Trophoblast cell (in vitro differentiated cells and primary cell): ENCODE measurements at regions not wholly inside any gene's neighbourhood (a gene's known extent, or its start where the extent isn't known, plus 50 kb on each side); places are given as distances from the start of the nearest gene placed in this dataset.

ENCODE experiments used
- DNase-seq, 2 donors: peaks; one replicate each; pipeline ENCODE4 v3.0.0-alpha.2; 2016
- H2AFZ ChIP-seq: 2 replicates; pipeline ENCODE4 v1.6.1; 2013; ENCODE audit warnings: low read length, moderate library complexity, mild to moderate bottlenecking; ENCODE audit not compliant: insufficient read depth, poor library complexity
- H2AK5ac ChIP-seq: 2 replicates; pipeline ENCODE4 v1.6.1; 2013; ENCODE audit warnings: mild to moderate bottlenecking, low read length
- H2BK120ac ChIP-seq: 2 replicates; pipeline ENCODE4 v1.6.1; 2013; ENCODE audit warnings: low read length, mild to moderate bottlenecking, moderate library complexity; ENCODE audit not compliant: insufficient read depth, poor library complexity
- H2BK12ac ChIP-seq: 2 replicates; pipeline ENCODE4 v1.6.1; 2013; ENCODE audit warnings: mild to moderate bottlenecking, low read length, moderate library complexity
- H2BK5ac ChIP-seq: 2 replicates; pipeline ENCODE4 v1.6.1; 2013; ENCODE audit warnings: low read length, low read depth, moderate library complexity, mild to moderate bottlenecking; ENCODE audit not compliant: poor library complexity
- H3K14ac ChIP-seq: 2 replicates; pipeline ENCODE4 v1.6.1; 2013; ENCODE audit warnings: mild to moderate bottlenecking, low read length
- H3K18ac ChIP-seq: 2 replicates; pipeline ENCODE4 v1.6.1; 2013; ENCODE audit warnings: mild to moderate bottlenecking, low read length
- H3K23ac ChIP-seq: 2 replicates; pipeline ENCODE4 v1.6.1; 2013; ENCODE audit warnings: low read length
- H3K27ac ChIP-seq: 2 replicates; pipeline ENCODE4 v1.5.1; 2013; ENCODE audit warnings: low read depth, mild to moderate bottlenecking, inconsistent platforms, low read length, moderate library complexity
- H3K27me3 ChIP-seq: 2 replicates; pipeline ENCODE4 v1.6.1; 2013; ENCODE audit warnings: inconsistent platforms, mild to moderate bottlenecking, low read length, moderate library complexity; ENCODE audit not compliant: insufficient read depth
- H3K36me3 ChIP-seq, 2 experiments: 1 replicate in 1 of 2; 2 replicates in 1 of 2; pipeline ENCODE4 v1.6.1; 2013; ENCODE audit warnings: low read length in 2 of 2, mild to moderate bottlenecking in 2 of 2, moderate library complexity in 1 of 2; ENCODE audit not compliant: insufficient read depth in 2 of 2, control insufficient read depth in 1 of 2
- H3K4ac ChIP-seq: 2 replicates; pipeline ENCODE4 v1.6.1; 2013; ENCODE audit warnings: low read depth, mild to moderate bottlenecking, low read length, moderate library complexity
- H3K4me1 ChIP-seq, 2 experiments: 1 replicate in 1 of 2; 2 replicates in 1 of 2; pipeline ENCODE4 v1.6.1; 2013; ENCODE audit warnings: low read length in 2 of 2, mild to moderate bottlenecking in 2 of 2, moderate library complexity in 1 of 2; ENCODE audit not compliant: insufficient read depth in 2 of 2, control insufficient read depth in 1 of 2
- H3K4me2 ChIP-seq: 2 replicates; pipeline ENCODE4 v1.6.1; 2013; ENCODE audit warnings: inconsistent platforms, mild to moderate bottlenecking, low read length, moderate library complexity
- H3K4me3 ChIP-seq: 2 replicates; pipeline ENCODE4 v1.5.1; 2013; ENCODE audit warnings: mild to moderate bottlenecking, low read depth, low read length, inconsistent platforms
- H3K79me1 ChIP-seq: one replicate; pipeline ENCODE4 v1.6.1; 2013; ENCODE audit warnings: low read length
- H3K79me2 ChIP-seq: 2 replicates; pipeline ENCODE4 v1.6.1; 2013; ENCODE audit warnings: low read length, mild to moderate bottlenecking; ENCODE audit not compliant: control insufficient read depth, insufficient read depth, poor library complexity
- H3K9ac ChIP-seq: 2 replicates; pipeline ENCODE4 v1.6.1; 2013; ENCODE audit warnings: mild to moderate bottlenecking, low read length
- H3K9me3 ChIP-seq: 2 replicates; pipeline ENCODE4 v1.6.1; 2013; ENCODE audit warnings: low read depth, mild to moderate bottlenecking, control low read depth, inconsistent platforms, low read length; ENCODE audit not compliant: insufficient read depth
- H4K12ac ChIP-seq: 2 replicates; pipeline ENCODE4 v1.6.1; 2013; ENCODE audit warnings: low read depth, mild to moderate bottlenecking, low read length, moderate library complexity
- H4K8ac ChIP-seq: 2 replicates; pipeline ENCODE4 v1.6.1; 2013; ENCODE audit warnings: low read depth, mild to moderate bottlenecking, low read length, moderate library complexity
- H4K91ac ChIP-seq: one replicate; pipeline ENCODE4 v1.6.1; 2013; ENCODE audit warnings: low read depth, mild to moderate bottlenecking, low read length, moderate library complexity
- WGBS: extraction: QIAGEN DNeasy Blood & Tissue Kit; methylation state at CpG from one replicate; pipeline ENCODE4 v1.1.7; 2013; ENCODE audit warnings: missing lambda C conversion rate; ENCODE audit not compliant: insufficient read length, insufficient coverage; ENCODE audit errors: extremely low coverage; 5-methylcytosine and 5-hydroxymethylcytosine counted together

DNA sequence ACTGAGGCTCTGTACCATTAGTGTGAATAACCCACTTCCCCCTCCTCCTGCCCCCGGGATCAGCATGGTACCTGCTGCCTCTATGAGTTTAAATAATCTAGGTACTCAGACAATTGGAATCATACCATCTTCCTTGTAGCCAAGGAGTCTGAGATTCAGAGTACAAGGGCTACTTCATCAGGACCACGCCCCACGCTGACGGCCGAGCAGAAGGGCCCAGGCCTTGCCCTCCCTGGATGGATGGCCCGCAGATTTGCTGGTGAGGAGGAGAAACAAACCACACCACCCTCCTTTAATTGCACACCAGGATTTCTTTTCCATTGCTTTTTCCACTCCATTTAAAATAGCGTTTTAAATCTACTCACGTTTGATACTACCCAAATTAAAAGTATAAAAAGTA, 649.9 kb upstream of the ADARB2 start:
- no peak for DNase-seq
- H3K4me1 ChIP-seq = no peaks in the 10 kb centered on the region
- no peak overlapping the region for H2BK120ac ChIP-seq
- H2AFZ ChIP-seq = no peak overlapping the region
- H3K79me2 ChIP-seq = no peaks in the 10 kb centered on the region
- H3K36me3 ChIP-seq = no peaks in the 10 kb centered on the region
- no peak overlapping the region for H2AK5ac ChIP-seq
- H3K9ac ChIP-seq = no peak overlapping the region
- no peak overlapping the region for H2BK12ac ChIP-seq
- H3K14ac ChIP-seq = no peak overlapping the region
- no CpG with 5 or more reads among the region's 8 CpGs for WGBS
- H3K4me2 ChIP-seq = no peak overlapping the region
- H3K18ac ChIP-seq = no peak overlapping the region
- H4K12ac ChIP-seq = no peak overlapping the region
- no peak overlapping the region for H3K23ac ChIP-seq
- H3K27ac ChIP-seq = no peak overlapping the region
- H3K27me3 ChIP-seq = no peaks in the 10 kb centered on the region
- H3K4ac ChIP-seq = no peak overlapping the region
- H3K9me3 ChIP-seq = peaks cover 3% of the 10 kb centered on the region
- no peak overlapping the region for H4K91ac ChIP-seq
- no peaks in the 10 kb centered on the region for H3K79me1 ChIP-seq
- no peak overlapping the region for H3K4me3 ChIP-seq
- no peak overlapping the region for H4K8ac ChIP-seq
- no peak overlapping the region for H2BK5ac ChIP-seq

GRCh38 chr10:2380218-2380617, 642.9 kb upstream of the ADARB2 start:
- no peak for DNase-seq
- WGBS = no CpG with 5 or more reads among the region's 8 CpGs

DNA sequence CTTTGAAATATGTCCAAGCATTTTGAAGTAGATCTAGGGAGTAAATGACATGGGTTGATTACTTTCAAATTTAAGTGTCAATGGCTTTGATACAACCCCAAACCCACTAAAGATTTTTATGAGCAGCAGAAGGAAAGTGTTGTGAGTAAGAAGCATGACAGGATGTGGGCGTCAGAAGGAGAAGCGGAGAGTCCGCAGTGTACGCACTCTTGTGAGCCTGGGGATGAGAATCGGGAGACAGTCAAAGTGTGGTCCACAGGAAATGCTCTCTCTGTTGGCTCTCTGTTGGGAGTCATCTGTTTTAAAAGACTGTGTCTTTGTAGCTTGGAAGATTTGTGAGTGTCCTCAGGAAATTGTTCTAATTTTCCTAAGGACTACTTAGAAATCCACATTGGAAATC, 629.8 kb upstream of the ADARB2 start:
- no peak overlapping the region for H4K12ac ChIP-seq
- no peak overlapping the region for H3K14ac ChIP-seq
- no peak overlapping the region for H2AFZ ChIP-seq
- no peak overlapping the region for H3K4me3 ChIP-seq
- H3K4me2 ChIP-seq = no peak overlapping the region
- H3K36me3 ChIP-seq = no peaks in the 10 kb centered on the region
- no peak overlapping the region for H3K4ac ChIP-seq
- H3K9me3 ChIP-seq = peaks cover 2% of the 10 kb centered on the region
- H2BK5ac ChIP-seq = no peak overlapping the region
- no peaks in the 10 kb centered on the region for H3K4me1 ChIP-seq
- no peak overlapping the region for H3K18ac ChIP-seq
- no peaks in the 10 kb centered on the region for H3K79me1 ChIP-seq
- no peak overlapping the region for H4K8ac ChIP-seq
- H3K23ac ChIP-seq = no peak overlapping the region
- no peak overlapping the region for H3K9ac ChIP-seq
- H3K79me2 ChIP-seq = peaks cover 1% of the 10 kb centered on the region
- H2AK5ac ChIP-seq = no peak overlapping the region
- H4K91ac ChIP-seq = no peak overlapping the region
- no peak overlapping the region for H2BK12ac ChIP-seq
- no peak overlapping the region for H2BK120ac ChIP-seq
- no peak overlapping the region for H3K27ac ChIP-seq
- no CpG with 5 or more reads among the region's 5 CpGs for WGBS
- DNase-seq = no peak
- no peaks in the 10 kb centered on the region for H3K27me3 ChIP-seq

More at GRCh38 chr10:2380218-2380617, 642.9 kb upstream of the ADARB2 start:
- Histone ChIP-seq H3K4ac (no peak overlapping the region), H3K4me1 (no peaks in the 10 kb centered on the region), H4K91ac (no peak overlapping the region), H4K12ac (no peak overlapping the region), H3K9me3 (peaks cover 3% of the 10 kb centered on the region), H4K8ac (no peak overlapping the region), H2AFZ (no peak overlapping the region), H3K4me2 (no peak overlapping the region), H3K36me3 (no peaks in the 10 kb centered on the region), H3K27me3 (no peaks in the 10 kb centered on the region), H2AK5ac (no peak overlapping the region), H3K23ac (no peak overlapping the region), H3K79me2 (no peaks in the 10 kb centered on the region), H3K4me3 (no peak overlapping the region), H3K14ac (no peak overlapping the region), H3K9ac (no peak overlapping the region), H2BK120ac (no peak overlapping the region), H3K27ac (no peak overlapping the region), H2BK12ac (no peak overlapping the region), H3K79me1 (no peaks in the 10 kb centered on the region), H3K18ac (no peak overlapping the region), H2BK5ac (no peak overlapping the region)

DNA sequence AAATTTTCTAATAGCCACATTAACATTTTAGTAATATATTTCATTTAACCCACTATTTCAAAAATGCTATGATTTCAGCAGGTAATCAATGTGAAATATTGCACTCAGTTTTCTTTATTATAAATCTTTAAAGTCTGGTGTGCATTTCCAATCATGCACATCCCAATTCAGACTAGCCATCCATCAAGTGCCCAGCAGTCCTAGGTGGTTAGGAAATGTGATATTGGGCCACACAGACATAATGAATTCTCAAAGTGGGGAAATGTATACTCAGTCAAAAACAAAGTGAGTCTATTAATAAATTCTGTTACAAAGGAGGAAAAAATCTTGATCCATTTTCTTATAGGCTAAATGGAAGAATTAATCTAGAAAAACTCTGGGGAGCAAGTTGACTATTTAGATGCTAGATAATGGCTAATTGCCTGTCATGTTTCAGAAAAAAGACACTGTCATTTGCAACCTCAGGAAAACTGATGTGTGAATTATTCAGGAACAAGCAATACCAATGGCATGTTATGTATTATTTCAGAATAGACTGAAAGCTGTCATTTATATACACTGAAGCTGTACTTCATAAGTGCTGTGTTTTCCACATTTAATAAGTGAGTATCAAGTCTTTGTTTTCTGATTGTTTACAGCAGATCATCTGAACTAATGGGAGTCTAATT, 629.1 kb upstream of the ADARB2 start:
- Histone ChIP-seq H4K12ac (no peak overlapping the region), H3K4me1 (no peaks in the 10 kb centered on the region), H4K91ac (no peak overlapping the region), H3K9ac (no peak overlapping the region), H3K4me3 (no peak overlapping the region), H3K9me3 (peaks cover 2% of the 10 kb centered on the region), H3K4ac (no peak overlapping the region), H3K4me2 (no peak overlapping the region), H2AK5ac (no peak overlapping the region), H2BK5ac (no peak overlapping the region), H3K79me2 (peaks cover 1% of the 10 kb centered on the region), H3K23ac (no peak overlapping the region), H3K36me3 (no peaks in the 10 kb centered on the region), H4K8ac (no peak overlapping the region), H2BK12ac (no peak overlapping the region), H3K79me1 (no peaks in the 10 kb centered on the region), H2AFZ (no peak overlapping the region), H3K18ac (no peak overlapping the region), H3K27ac (no peak overlapping the region), H2BK120ac (no peak overlapping the region), H3K27me3 (no peaks in the 10 kb centered on the region), H3K14ac (no peak overlapping the region)
- no peak for DNase-seq
